Activated CD4-positive, alpha-beta T cell treated with anti-CD3 and anti-CD28 coated beads, Interleukin-2, Interleukin-6, amounts not matched to agents 100 ng/mL and 50 ng/mL, durations not matched to agents 16 hours and 8 hours (primary cell): ENCODE measurements at regions not wholly inside any gene's neighbourhood (a gene's known extent, or its start where the extent isn't known, plus 50 kb on each side); places are given as distances from the start of the nearest gene placed in this dataset.

ENCODE experiments used
- DNase-seq: peaks from one replicate; pipeline ENCODE4 v3.0.0-alpha.2; 2020

DNA sequence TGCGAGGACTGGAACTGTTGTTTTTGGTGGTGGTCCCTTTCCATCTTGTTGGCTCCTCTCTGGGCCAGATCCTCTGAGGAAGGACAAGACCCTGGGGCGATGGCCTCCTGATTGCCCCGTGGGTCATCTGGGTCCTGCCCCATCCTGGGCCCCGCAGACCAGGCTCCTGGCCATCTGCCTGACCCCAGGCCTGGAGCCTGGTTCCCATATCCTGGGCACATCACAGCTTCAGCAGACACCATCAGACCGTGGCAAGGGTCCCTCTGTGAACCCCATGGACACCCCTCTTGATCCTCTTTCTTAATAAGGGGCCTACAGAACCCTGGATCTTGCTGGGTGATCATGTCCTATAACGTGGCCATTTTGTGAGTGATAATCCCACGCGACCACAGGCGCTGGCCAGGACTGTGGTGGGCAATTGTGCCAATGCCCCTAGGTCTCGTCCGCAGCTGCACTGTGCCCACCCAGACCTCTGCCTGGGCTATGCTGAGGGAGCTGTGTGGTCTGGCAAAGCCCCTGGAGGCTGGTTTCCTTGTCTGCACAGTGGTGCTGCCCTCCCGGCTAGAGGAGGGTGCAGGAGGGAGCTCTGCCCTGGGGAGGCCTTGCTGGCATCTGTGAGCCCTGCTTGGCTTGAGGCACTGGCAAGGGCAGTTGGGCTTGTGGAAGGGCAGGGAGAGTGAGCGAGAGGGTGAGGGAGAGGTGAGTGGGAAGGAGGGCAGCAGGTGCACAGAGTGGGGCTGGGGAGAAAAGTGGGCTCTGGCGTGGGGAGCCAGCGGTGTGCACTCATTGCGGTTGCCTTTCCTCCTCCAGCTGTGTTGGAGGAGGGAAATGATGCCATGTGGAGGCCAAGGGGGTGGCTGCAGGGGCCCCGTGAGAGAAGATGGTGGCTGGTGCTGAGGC lies 53.1 kb upstream of the PRR23E start:
- DNase-seq, result no peak

DNA sequence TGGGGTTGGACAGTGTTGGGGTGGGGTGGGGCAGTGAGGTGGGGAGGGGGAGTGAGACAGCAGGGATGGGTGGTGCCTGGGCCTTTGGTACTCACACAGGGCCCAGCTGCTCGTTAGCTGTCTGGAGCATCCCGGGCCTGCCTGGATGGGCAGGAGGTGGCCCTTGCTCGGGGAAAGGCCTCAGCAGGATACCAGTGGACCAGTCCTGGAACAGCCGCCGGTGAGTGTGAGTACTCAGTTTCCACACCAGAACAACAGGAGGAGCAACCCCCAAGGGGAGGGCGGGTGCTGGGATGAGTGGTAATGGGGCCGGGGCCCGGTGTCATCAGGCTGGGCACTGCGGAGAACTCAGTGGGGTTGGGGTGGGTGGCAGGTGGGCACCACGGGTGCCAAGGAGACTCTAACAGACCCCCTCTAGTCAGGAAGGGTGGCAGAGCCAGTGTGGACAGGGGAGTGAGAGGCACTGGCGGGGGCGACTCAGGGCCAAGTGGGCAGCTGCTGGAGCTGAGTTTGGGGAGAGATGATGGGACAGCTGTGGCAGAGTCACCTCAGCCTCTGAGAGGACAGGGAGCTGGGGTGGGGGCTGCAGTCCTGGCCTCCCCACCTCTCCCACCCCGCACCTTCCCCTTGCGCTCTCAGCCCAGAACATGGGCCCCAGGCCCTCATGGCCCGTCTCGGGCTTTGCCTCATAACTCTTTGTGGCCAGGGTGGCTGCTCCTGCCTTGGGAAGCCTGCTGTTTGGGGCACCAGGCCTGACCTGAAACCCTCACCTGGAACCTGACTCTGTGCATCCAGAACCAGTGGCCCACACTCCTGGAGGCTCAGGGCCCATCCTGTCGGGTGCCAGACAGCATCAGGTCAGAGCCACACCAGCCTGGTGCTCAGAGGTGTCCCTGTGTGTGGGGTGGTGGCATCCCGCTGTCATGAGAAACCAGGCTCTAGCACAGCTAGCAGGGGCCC lies 52.1 kb upstream of the PRR23E start:
- DNase-seq, result no peak

DNA sequence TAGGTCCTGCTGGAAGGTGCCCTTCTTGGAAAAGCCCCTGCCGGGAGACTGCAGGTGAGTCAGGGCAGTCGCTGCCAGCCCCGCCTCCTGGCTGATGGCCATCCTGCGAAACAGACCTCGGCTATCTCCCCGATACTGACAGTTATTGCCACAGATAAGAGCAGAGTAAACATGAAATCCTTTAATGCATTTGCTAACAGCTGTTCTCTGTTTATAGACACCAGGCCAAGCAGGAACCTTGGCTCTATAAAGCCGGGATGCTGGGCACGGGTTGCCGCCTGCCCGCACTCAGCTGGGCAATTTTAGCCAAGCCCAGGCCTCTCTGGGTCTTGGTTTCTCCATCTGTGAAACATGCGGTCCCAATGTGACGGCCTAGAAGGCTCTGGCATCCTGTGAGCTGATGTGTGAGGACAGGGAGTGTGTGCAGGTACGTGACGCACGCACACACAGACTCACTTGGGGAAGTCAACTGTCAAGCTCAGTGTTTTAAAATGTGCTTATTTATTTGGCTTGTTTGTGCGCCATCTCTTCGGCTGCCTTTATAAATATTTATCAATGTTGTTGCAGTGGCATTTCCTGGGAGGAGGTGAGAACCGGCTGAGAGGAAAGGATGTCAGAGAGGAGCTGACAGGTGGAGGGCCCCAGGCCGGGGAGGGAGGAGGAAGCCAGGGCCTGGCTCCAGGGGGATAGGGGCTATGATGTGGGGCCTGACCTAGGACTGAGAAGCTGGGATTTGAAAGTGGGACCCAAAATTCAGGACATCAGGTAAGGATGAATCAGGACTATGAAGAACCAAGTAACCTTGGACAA lies 50.8 kb upstream of the PRR23E start:
- no peak for DNase-seq
